Peyer's patch (tissue), 4 donors: ENCODE measurements at regions not wholly inside any gene's neighbourhood (a gene's known extent, or its start where the extent isn't known, plus 50 kb on each side); places are given as distances from the start of the nearest gene placed in this dataset.

ENCODE experiments used
- DNase-seq, 3 donors: peaks; one replicate each; pipeline ENCODE4 v3.0.0-alpha.2; 2017 to 2019
- H3K27ac ChIP-seq, 4 donors: fragments of 200-600 bp; sonication (generic); one replicate each; pipeline ENCODE4 v1.5.1; 2016 to 2019
- H3K27me3 ChIP-seq, 2 donors: fragments of 200-600 bp; sonication (generic); one replicate each; pipeline ENCODE4 v1.5.1; 2019
- H3K36me3 ChIP-seq, 3 donors: fragments of 200-600 bp; sonication (generic); one replicate each; pipeline ENCODE4 v1.5.1; 2016 to 2019
- H3K4me1 ChIP-seq, 4 donors: fragments of 200-600 bp; sonication (generic); one replicate each; pipeline ENCODE4 v1.5.1; 2016 to 2019
- H3K4me3 ChIP-seq, 4 donors: fragments of 200-600 bp; sonication (generic); 1 replicate in 3 of 4; 2 replicates in 1 of 4; pipeline ENCODE4 v1.5.1; 2016 to 2019; ENCODE audit warnings: mild to moderate bottlenecking in 1 of 4
- H3K9me3 ChIP-seq, 4 donors: fragments of 200-600 bp; sonication (generic); one replicate each; pipeline ENCODE4 v1.5.1; 2016 to 2019; ENCODE audit warnings: mild to moderate bottlenecking in 1 of 4
- CTCF ChIP-seq, 6 experiments: fragments of 450-650 bp in 4 of 6; fragments of 200-600 bp in 2 of 6; sonication (generic) in 1 of 6; IDR thresholded peaks; one replicate each; pipeline ENCODE4 v1.5.1; 2017 to 2019; ENCODE audit warnings: antibody characterized with exemption in 6 of 6, mild to moderate bottlenecking in 3 of 6, moderate library complexity in 1 of 6
- POLR2A ChIP-seq, 2 donors: fragments of 450-650 bp; IDR thresholded peaks; one replicate each; pipeline ENCODE4 v1.5.1; 2017; ENCODE audit warnings: antibody characterized with exemption in 2 of 2, mild to moderate bottlenecking in 2 of 2, moderate library complexity in 2 of 2

- H3K4me1 ChIP-seq = no peaks in the 10 kb centered on the region
- TF ChIP-seq CTCF (IDR thresholded peaks at IDR 0.05) = no peak
- TF ChIP-seq POLR2A (IDR thresholded peaks at IDR 0.05) = no peak
- H3K4me3 ChIP-seq = no peak overlapping the region
- no peak for DNase-seq
- H3K9me3 ChIP-seq = no peaks in the 10 kb centered on the region
- H3K27me3 ChIP-seq = no peaks in the 10 kb centered on the region
- H3K27ac ChIP-seq = no peak overlapping the region
- H3K36me3 ChIP-seq = no peaks in the 10 kb centered on the region
Measured at GRCh38 chr2:19496646-19497045, 138.2 kb upstream of the OSR1 start.

GRCh38 chr2:19494241-19494640 lies 135.8 kb upstream of the OSR1 start:
- no peaks in the 10 kb centered on the region for H3K27me3 ChIP-seq
- DNase-seq = no peak
- no peak for TF ChIP-seq POLR2A (IDR thresholded peaks at IDR 0.05)
- TF ChIP-seq CTCF (IDR thresholded peaks at IDR 0.05) = no peak
- no peaks in the 10 kb centered on the region for H3K4me1 ChIP-seq
- H3K36me3 ChIP-seq = no peaks in the 10 kb centered on the region
- H3K27ac ChIP-seq = no peak overlapping the region
- no peak overlapping the region for H3K4me3 ChIP-seq
- H3K9me3 ChIP-seq = no peaks in the 10 kb centered on the region

GRCh38 chr2:19491796-19492195 lies 133.4 kb upstream of the OSR1 start:
- Histone ChIP-seq H3K27me3 (no peaks in the 10 kb centered on the region), H3K9me3 (no peaks in the 10 kb centered on the region), H3K4me1 (no peaks in the 10 kb centered on the region), H3K4me3 (no peak overlapping the region), H3K27ac (no peak overlapping the region), H3K36me3 (no peaks in the 10 kb centered on the region)
- TF ChIP-seq POLR2A (IDR thresholded peaks at IDR 0.05) (no peak), CTCF (IDR thresholded peaks at IDR 0.05) (no peak)
- DNase-seq = no peak

GRCh38 chr2:19490846-19491435 lies 132.5 kb upstream of the OSR1 start:
- no peak overlapping the region for H3K27ac ChIP-seq
- no peak for DNase-seq
- H3K4me3 ChIP-seq = no peak overlapping the region
- no peaks in the 10 kb centered on the region for H3K9me3 ChIP-seq
- H3K36me3 ChIP-seq = no peaks in the 10 kb centered on the region
- no peaks in the 10 kb centered on the region for H3K27me3 ChIP-seq
- no peaks in the 10 kb centered on the region for H3K4me1 ChIP-seq
- no peak for TF ChIP-seq CTCF (IDR thresholded peaks at IDR 0.05)
- TF ChIP-seq POLR2A (IDR thresholded peaks at IDR 0.05) = no peak

- Histone ChIP-seq H3K27ac (no peak overlapping the region), H3K36me3 (no peaks in the 10 kb centered on the region), H3K4me3 (no peak overlapping the region), H3K27me3 (no peaks in the 10 kb centered on the region), H3K9me3 (no peaks in the 10 kb centered on the region), H3K4me1 (no peaks in the 10 kb centered on the region)
- no peak for DNase-seq
- TF ChIP-seq CTCF (IDR thresholded peaks at IDR 0.05) (no peak), POLR2A (IDR thresholded peaks at IDR 0.05) (no peak)
Measured at GRCh38 chr2:19488009-19488691, 129.7 kb upstream of the OSR1 start.
